ENCODE measurements at regions not wholly inside any gene's neighbourhood (a gene's known extent, or its start where the extent isn't known, plus 50 kb on each side); places are given as distances from the start of the nearest gene placed in this dataset.
A peak's percentile ranks its signal among the peaks of the same experiment; 100 is the strongest.
"Not testable (repeated sequence)": the region's sequence is repeated elsewhere in the genome, so short reads cannot be mapped to it uniquely, and the experiment has no call there.

DNA sequence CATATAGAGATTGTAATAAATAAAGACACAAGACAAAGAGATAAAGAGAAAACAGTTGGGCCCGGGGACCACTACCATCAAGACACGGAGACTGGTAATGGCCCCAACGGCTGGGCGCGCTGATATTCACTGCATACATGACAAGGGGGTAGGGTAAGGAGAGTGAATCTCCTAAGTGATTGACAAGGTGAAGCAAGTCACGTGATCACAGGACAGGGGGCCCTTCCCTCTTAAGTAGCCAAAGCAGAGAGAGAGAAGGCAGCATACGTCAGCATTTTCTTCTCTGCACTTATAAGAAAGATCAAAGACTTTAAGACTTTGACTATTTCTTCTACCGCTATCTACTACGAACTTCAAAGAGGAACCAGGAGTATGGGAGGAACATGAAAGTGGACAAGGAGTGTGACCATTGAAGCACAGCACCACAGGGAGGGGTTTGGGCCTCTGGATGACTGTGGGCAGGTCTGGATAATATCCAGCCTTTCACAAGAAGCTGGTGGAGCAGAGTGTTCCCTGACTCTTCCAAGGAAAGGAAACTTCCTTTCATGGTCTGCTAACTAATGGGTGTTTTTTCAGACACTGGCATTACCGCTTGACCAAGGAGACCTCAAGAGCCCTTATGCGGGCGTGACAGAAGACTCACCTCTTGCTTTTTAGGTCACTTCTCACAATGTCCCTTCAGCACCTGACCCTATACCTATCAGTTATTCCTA lies 75.6 kb downstream of the MRPL39 start:
- not testable (repeated sequence) for DNase-seq (ENCODE audit: low read depth, low spot score)

DNA sequence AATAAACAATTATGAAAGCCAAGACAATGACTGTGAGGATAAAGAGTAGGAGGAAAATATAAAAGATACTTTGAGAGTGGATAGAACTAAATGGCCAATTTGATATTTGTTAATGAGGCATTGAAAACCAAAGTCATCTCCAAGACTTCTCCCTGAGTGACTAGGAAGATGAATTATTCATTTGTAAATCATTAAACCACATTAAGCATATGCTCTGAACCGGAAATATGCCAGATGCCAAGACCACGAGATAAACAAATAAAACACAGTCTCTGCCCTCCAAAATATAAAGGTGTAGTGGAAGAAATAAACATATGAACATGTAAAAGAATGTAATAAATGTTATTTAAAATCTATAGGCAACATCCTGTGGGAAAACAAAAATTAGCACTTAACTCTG lies 78.8 kb downstream of the MRPL39 start:
- H3K27ac ChIP-seq, result no peak overlapping the region
- no peak for DNase-seq (ENCODE audit: low read depth, low spot score)

More for the DNA sequence above, 75.6 kb downstream of the MRPL39 start:
- H3K27ac ChIP-seq, result not testable (repeated sequence)

DNA sequence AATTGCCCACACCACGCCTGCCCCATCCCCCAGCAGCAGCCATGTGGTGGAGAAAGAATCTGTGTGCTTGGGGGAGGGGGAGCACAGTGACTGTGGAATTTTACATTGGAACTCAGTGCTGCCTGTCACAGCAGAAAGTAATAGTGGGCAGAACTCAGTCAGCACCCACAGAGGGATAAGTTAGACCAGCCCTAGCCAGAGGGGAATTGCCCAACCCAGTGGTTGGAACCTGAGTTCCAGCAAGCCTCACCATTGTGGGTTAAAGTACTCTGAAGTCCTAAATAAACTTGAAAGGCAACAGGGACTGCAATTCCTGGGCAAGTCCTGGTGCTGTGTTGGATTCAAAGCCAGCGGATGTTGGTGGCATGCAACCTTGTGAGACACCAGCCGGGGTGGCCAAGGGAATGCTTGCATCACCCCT lies 88.8 kb downstream of the MRPL39 start:
- no peak for DNase-seq (ENCODE audit: low read depth, low spot score)
- no peak overlapping the region for H3K27ac ChIP-seq

DNA sequence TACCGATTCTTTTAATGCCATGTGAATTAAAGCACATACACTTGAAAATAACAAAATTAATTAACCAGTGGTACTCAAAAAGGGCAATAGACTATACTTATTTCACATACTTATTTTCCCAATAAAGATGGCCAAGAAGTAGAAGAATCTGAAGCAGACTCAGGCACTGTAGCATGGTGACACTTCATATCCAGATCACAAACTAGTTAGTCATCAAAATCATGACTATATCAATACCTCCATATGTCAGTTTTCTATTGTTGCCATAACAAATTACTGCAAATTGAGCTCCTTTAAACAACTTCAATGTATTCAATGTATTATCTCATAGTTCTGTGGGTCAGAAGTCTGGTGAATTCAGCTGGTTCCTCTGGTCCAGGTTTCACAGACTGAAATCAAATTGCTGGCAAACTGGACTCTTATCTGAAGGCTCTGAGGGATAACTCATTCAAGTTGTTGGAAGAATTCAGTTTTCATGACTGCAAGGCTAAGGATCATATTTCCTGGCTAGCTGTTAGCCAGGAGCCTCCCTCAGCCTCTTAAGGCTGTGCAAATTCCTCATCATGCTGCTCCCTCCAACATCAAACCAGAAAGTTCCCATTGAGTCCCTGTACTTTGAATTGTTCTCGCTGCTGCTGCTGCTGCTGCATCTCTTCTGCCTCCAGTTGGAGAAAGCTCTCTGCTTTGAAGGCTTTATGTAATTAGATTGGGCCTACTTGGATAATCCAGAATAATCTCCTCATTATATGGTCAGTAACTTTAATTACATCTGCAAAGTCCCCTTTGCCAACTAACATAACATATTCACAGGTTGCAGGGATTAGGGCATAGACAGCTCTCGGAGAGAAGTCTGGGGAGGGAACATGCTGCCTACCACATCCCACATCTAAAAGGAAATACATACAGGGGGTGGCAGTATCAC lies 91.5 kb downstream of the MRPL39 start:
- DNase-seq (ENCODE audit: low read depth, low spot score), result no peak

DNA sequence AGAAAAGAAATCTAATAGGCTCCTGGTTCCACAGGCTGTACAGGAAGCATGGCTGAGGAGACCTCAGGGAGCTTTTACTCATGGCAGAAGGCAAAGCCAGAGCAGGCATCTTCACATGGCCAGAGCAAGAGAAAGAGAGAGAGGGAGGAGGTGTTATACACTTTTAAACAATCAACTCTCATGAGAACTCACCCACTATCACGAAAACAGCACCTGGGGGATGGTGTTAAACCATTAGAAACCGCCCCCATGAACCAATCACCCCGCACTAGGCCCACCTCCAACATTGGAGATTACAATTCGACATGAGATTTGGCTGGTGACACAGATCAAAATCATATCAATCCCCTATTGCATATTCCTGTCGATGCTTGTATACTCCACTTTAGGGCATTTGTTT lies 93.5 kb downstream of the MRPL39 start:
- no peak for DNase-seq (ENCODE audit: low read depth, low spot score)
- no peak overlapping the region for H3K27ac ChIP-seq

More for the DNA sequence above, 91.5 kb downstream of the MRPL39 start:
- no peak overlapping the region for H3K27ac ChIP-seq

DNA sequence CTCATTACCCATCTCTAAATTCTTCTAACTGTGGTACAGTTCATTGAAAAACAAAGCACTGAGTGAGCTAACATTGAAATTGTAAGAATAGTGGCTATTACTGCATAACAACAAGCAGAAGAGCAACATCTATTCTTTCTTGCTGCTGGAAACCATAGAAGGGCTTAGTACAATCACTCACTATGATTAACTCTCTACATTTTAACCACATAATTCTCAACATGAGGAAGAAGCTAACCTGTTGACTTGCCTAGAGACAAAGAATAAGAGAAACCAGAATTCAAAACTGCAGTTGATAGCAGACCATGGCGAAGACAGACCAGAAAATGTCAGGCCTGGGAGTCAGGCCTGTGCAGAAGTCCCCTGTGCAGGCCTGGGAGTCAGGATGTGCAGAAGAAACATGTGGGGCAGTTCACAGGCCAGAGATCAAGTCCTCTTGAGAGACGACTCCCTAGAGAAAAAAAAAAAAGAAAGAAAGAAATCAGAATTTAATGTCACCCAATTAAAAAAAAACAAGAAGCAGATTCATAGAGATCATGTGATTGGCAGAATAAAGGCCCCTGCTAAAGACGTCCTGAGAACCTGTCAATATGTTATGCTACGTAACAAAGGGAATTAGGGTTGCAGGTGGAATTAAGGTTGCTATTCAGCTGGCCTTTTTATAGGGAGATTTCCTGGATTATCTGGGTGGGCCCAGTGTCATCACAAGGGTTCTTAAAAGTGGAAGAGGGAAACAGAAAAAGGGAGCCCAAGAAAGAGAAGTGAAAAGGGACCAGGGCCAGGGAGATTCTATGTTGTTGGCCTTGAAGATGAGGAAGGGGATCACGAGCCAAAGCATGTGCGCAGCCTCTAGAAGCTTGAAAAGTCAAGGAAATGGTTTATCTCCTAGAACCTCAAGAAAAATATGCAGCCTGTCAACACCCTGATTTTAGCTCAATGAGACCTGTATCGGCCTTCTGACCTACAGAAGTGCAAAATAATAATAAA lies 94.9 kb downstream of the MRPL39 start:
- no peak for DNase-seq (ENCODE audit: low read depth, low spot score)

DNA sequence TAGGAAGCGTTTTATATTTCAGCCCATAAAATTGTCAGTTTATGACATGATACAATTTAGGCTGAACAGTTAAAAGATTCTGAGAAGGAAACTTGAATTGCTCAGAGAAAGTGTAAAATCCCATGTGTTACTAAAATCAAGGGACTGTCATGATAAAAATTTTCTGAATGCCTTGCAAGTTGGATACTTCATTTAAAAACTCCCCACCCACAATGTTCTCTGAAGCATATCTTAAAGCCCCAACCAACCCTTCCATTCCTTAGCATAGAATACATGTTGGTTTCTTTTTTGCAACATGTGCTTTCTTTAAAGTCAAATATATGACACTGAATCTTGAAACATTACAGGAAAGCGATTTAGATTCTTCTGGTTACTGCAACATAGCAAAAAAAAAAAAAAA lies 97.4 kb downstream of the MRPL39 start:
- no peak for DNase-seq (ENCODE audit: low read depth, low spot score)
- H3K27ac ChIP-seq, result no peak overlapping the region

More for the DNA sequence above, 94.9 kb downstream of the MRPL39 start:
- no peak overlapping the region for H3K27ac ChIP-seq

DNA sequence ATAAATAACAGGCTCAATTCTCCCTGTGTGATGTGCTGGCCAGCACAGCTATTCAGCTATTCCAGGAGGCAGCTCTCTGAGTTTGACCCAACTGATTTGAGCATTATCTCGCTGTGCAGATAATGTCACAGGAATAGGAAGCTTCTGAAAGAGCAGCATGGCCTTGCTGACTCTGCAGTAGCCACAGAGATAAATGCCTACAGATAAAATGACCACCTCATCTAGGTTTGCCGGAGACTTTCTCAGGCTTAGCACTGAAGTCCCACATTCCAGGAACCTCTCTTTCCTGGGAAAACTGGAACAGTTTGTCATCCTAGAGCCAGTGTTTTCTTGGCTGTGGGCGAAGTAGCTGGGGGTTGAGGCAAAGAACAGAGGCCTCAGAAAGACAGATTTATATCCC lies 98.9 kb downstream of the MRPL39 start:
- DNase-seq (ENCODE audit: low read depth, low spot score), result no peak
- no peak overlapping the region for H3K27ac ChIP-seq

DNA sequence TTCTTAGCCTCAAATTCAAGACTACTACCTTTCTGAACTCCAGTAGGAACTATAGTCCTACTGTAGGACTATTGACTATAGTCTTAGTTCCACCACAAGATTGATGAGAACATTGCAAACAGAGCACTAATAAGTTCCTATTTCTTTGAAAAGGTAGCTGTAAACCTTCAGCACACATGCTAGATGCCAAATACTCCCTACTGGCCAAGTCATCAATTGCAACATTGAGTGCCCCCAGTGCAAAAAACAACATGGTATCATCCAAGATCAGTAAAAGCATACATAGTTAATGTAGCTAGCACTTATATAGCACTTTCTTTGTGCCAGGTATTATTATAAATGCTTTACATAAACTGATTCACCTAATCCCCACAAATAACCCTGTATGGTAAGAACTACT lies 99.8 kb downstream of the MRPL39 start:
- DNase-seq (ENCODE audit: low read depth, low spot score), result no peak
- no peak overlapping the region for H3K27ac ChIP-seq

DNA sequence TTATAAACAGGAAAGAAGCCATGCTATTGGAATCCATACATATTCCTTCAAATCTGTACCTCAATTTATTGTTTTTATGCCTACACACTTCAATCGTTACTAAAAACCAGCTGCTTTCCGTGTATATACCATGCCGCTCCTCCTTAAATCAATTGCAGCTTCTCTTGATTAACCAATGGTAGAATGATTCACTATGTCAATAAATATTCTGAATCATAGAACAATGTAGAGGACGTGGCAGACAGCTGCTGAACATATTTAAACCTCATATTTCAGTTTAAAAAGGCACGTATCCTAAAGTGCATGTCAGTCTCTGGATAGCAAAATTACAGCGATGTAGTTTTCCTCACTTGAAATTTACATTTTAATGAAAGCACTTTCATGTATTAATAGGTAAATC lies 100.4 kb downstream of the MRPL39 start:
- no peak overlapping the region for H3K27ac ChIP-seq
- DNase-seq (ENCODE audit: low read depth, low spot score), result no peak

DNA sequence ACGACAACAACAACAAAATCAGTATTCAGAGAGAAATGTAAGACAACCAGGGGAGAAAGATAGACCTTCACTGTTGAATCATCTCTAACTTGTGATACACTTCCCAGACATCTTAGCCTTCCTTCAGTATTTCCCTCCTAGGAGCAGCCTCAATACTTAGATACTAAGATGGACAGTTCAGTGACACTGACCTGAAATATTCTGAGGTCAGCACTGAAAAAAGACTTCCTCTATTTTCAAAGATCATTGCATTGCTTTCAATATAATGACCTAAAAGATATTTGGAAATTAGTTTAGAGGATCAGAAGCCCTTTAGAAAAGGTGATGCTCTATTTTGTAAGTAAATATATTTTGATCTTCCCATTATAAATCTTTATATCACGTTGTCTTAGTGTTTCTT lies 101.0 kb downstream of the MRPL39 start:
- no peak overlapping the region for H3K27ac ChIP-seq
- DNase-seq (ENCODE audit: low read depth, low spot score), result no peak

DNA sequence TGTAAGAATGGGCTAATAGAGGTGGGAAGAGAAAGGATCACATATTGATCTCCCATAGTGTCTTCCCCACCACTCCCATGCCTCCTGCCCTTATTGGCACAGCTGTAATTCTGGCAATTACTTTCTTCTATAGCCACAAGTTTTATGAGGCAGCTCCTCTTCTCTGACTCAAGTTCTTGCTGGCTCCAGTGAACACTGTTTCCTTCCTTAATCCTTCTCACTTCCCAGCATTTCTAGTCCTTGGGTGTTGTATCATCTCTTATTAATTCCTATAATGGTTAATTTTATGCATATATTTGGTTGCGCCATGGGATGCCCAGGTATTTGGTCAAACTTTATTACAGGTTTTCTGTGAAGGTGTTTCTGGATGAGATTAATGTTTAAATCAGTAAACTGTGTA lies 103.3 kb downstream of the MRPL39 start:
- no peak overlapping the region for H3K27ac ChIP-seq
- no peak for DNase-seq (ENCODE audit: low read depth, low spot score)

DNA sequence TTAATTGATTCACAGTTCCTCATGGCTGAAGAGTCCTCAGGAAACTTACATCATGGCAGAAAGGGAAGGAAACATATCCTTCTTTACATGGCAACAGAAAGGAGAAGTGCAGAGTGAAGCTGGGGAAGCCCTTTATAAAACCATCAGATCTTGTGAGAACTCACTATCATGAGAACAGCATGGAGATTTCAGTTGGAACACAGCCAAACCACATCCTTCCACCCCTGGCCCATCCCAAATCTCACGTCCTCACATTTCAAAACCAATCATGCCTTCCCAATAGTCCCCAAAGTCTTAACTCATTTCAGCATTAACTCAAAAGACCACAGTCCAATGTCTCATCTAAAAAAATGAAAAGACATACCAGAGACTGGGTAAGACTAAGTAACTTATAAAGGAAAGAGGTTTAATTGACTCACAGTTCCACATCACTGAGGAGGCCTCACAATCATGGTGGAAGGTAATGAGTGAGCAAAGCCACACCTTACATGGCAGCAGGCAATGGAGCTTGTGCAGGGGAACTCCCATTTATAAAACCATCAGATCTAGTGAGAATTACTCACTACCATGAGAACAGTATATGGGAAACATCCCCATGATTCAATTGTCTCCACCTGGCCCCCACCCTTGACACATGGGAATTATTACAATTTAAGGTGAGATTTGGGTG lies 105.2 kb downstream of the MRPL39 start:
- DNase-seq (ENCODE audit: low read depth, low spot score), result no peak
- H3K27ac ChIP-seq, result peak overlapping the region; percentile 4

DNA sequence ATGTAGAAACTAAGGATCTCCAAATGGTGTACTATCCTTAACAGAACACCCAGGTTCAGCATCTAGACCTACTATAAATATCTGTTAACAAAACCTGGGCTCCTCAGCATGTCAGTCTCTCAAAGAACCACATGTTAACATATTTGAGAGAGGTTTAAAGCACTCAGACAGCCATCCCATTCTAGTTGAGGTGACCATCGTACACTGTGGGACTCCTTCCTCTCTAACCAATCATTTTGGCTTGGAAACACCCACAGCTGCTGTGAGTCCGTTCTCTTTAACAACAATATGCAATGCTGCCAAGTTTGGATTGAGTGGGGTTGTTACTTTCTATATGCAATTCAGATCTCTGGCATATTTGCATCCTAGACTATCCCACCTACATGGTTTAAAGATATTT lies 105.8 kb downstream of the MRPL39 start:
- no peak overlapping the region for H3K27ac ChIP-seq
- DNase-seq (ENCODE audit: low read depth, low spot score), result no peak

DNA sequence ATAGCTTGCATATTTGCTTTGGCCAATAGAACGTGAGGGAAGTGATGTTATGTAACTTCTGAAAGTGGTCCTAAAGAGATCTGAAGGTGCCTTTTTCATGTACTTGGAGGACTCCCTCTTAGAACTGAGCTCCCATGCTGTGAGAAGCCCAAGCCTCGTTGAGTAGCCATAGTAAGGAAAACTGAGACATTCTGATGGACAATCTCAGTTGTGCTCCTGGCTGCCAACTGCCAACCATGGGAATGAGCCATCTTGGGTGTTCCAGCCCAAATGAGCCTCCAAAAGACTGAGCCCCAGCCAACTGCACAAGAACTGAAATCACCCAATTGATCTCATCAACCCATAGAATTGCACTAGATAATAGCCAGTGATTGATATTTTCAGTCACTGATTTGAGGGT lies 106.7 kb downstream of the MRPL39 start:
- DNase-seq (ENCODE audit: low read depth, low spot score), result no peak
- no peak overlapping the region for H3K27ac ChIP-seq

DNA sequence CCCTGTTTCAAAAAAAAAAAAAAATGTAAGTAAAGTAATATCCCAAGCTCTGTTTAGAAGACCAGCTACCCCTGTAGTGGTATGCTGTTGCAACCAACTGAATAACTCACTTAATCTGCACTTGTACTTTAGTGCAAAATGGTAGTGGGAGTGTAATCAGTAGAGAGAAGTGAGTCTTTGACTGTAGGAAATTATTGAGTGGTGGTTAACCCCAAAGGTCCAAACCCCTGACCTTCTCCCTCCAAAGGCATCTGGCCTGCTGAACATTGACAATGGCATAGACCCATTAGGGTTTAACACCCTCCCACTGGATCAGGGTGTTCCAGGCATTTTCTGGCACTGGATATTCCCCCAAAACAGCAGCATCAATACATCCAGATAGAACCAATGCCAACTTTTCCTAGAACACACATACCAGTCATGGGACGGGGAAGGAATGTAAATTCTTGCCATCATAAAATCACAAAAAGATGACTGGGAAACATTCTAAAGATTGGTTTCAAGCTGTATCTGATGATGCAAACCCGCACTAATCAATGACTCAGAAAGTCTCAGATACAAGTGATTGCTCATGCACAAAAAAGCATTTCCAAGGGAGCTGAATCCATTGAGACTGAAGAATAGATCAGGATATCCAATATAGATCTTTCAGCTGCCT lies 110.3 kb downstream of the MRPL39 start:
- no peak for DNase-seq (ENCODE audit: low read depth, low spot score)
- H3K27ac ChIP-seq, result no peak overlapping the region

DNA sequence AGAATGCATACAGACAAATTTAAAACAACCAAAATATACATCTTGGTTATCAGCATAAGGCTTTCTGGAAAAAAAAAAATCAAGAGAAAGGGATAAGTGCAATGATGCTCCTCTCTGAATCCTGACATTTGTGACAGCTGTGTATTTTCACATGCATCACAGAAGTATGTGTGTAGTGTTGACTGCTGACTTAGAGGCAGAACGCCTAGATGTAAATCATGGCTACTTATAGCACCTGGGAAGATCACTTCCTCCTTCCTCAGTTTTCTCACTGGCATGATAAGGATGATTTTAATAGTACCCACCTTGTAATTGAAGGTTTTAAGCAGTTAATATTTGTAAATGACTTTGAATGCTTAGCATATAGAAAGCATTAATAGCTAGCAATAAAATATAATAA lies 112.5 kb downstream of the MRPL39 start:
- H3K27ac ChIP-seq, result no peak overlapping the region
- DNase-seq (ENCODE audit: low read depth, low spot score), result no peak

DNA sequence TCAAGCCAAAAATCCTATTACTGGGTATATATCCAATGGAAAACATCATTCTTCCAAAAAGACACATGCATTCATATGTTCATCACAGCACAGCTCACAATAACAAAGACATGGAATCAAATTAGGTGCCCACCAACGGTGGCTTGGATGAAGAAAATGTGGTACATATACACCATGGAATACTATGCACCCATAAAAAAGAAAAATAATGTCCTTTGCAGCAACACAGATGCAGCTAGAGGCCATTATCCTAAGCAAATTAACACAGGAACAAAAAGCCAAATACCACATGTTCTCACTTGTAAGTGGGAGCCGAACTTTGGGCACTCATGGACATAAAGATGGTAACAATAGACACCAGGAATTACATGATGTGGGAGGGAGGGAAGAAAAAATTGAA lies 113.6 kb downstream of the MRPL39 start:
- H3K27ac ChIP-seq, result no peak overlapping the region
- no peak for DNase-seq (ENCODE audit: low read depth, low spot score)

DNA sequence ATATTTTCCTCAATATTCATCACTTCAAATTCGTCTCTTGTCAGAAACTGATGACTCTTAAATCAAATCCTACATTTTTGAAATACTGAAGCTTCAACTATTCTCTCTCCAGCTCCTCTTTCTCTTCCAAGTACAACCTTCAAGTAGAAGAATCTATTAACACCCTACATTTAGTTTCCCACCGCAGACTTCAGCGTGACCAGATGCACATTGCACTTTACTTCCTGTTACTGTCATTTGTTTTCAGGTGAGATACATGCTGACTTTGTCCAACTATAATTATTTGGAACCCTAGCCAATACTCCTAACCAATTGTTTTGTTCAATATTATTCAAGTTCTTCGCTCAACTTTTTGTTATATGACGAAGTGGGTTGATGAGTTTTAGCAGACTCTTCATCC lies 116.0 kb downstream of the MRPL39 start:
- DNase-seq (ENCODE audit: low read depth, low spot score), result no peak
- no peak overlapping the region for H3K27ac ChIP-seq

Data from epithelial cell of prostate (primary cell).